DND-41 (cell line): ENCODE measurements at regions not wholly inside any gene's neighbourhood (a gene's known extent, or its start where the extent isn't known, plus 50 kb on each side); places are given as distances from the start of the nearest gene placed in this dataset.

ENCODE experiments used
- ATAC-seq: fragments of 200-7000 bp; cut with Tn5 transposase; 3 replicates; pipeline ENCODE4 v1.9.1; 2021; ENCODE audit warnings: low read depth; ENCODE audit not compliant: insufficient read depth
- DNase-seq: peaks from one replicate; pipeline ENCODE4 v3.0.0-alpha.2; 2020
- H2AFZ ChIP-seq: 2 replicates; pipeline ENCODE4 v1.6.0; 2012; ENCODE audit warnings: low read depth, low read length
- H3K27ac ChIP-seq: 2 replicates; pipeline ENCODE4 v1.5.1; 2012; ENCODE audit warnings: low read length, inconsistent platforms
- H3K27me3 ChIP-seq: fragments of 200-600 bp; sonication (generic); 2 replicates; pipeline ENCODE4 v1.6.0; 2012; ENCODE audit warnings: low read length, mild to moderate bottlenecking, inconsistent platforms; ENCODE audit not compliant: insufficient read depth, poor library complexity
- H3K36me3 ChIP-seq: 2 replicates; pipeline ENCODE4 v1.5.1; 2012; ENCODE audit warnings: low read length, inconsistent platforms; ENCODE audit not compliant: insufficient read depth
- H3K4me1 ChIP-seq: 2 replicates; pipeline ENCODE4 v1.5.1; 2012; ENCODE audit warnings: mild to moderate bottlenecking, low read length; ENCODE audit not compliant: insufficient read depth
- H3K4me2 ChIP-seq: 2 replicates; pipeline ENCODE4 v1.6.0; 2012; ENCODE audit warnings: mild to moderate bottlenecking, moderate library complexity, low read length, inconsistent platforms; ENCODE audit not compliant: insufficient read depth
- H3K4me3 ChIP-seq, 2 experiments: fragments of 200-600 bp in 1 of 2; shearing (Covaris generic) in 1 of 2; 2 replicates each; pipeline ENCODE4 v1.5.1; 2012 to 2016; ENCODE audit warnings: inconsistent platforms in 2 of 2, low read length in 2 of 2, mild to moderate bottlenecking in 2 of 2, low read depth in 1 of 2, moderate library complexity in 1 of 2
- H3K79me2 ChIP-seq: 2 replicates; pipeline ENCODE4 v1.6.0; 2012; ENCODE audit warnings: low read length, inconsistent platforms; ENCODE audit not compliant: insufficient read depth
- H3K9ac ChIP-seq: 2 replicates; pipeline ENCODE4 v1.6.0; 2012; ENCODE audit warnings: low read depth, mild to moderate bottlenecking, inconsistent platforms, low read length, moderate library complexity
- H3K9me3 ChIP-seq: 2 replicates; pipeline ENCODE4 v1.5.1; 2012; ENCODE audit warnings: low read length, moderate library complexity, mild to moderate bottlenecking, inconsistent platforms; ENCODE audit not compliant: insufficient read depth, severe bottlenecking
- H4K20me1 ChIP-seq: 2 replicates; pipeline ENCODE4 v1.6.0; 2012; ENCODE audit warnings: low read length; ENCODE audit not compliant: insufficient read depth
- CTCF ChIP-seq: IDR thresholded peaks from 2 replicates; pipeline ENCODE4 v1.5.1; 2012; ENCODE audit warnings: borderline replicate concordance, low read length, moderate library complexity, mild to moderate bottlenecking; ENCODE audit not compliant: poor library complexity, severe bottlenecking; ENCODE audit errors: extremely low read depth
- EZH2 ChIP-seq: IDR thresholded peaks from 3 replicates; pipeline ENCODE4 v1.6.1; 2012; ENCODE audit warnings: borderline replicate concordance, low read depth, mild to moderate bottlenecking, moderate library complexity, low read length, inconsistent platforms; ENCODE audit not compliant: severe bottlenecking

DNA sequence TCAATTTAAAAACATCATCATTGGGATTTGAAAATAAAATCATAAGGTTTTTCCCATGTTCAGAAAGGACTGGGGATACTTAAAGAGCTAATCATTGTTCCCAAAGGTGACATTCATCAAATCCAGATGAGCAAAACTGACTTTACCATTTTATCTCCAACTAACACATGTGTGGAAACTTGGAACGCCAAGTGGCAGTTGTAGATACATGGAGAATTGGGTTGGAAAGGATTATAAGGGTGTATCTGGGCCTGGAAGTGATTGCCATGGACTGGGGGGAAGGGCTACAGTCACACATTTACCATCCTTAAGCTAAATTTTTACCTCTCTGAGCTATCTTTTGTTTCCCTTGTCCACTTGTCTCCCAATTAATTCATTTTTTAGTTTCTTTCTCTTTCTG, 203.4 kb downstream of the SLC39A8 start:
- Histone ChIP-seq H3K9ac (no peak overlapping the region), H3K4me3 (no peak overlapping the region), H3K4me2 (no peak overlapping the region), H3K27ac (no peak overlapping the region), H2AFZ (no peak overlapping the region), H3K27me3 (no peaks in the 10 kb centered on the region), H3K4me1 (no peaks in the 10 kb centered on the region), H3K36me3 (no peaks in the 10 kb centered on the region), H4K20me1 (no peaks in the 10 kb centered on the region), H3K79me2 (no peaks in the 10 kb centered on the region), H3K9me3 (no peaks in the 10 kb centered on the region)
- DNase-seq (no peak), ATAC-seq (no peak)
- no peak for TF ChIP-seq EZH2
- no peak for TF ChIP-seq CTCF

DNA sequence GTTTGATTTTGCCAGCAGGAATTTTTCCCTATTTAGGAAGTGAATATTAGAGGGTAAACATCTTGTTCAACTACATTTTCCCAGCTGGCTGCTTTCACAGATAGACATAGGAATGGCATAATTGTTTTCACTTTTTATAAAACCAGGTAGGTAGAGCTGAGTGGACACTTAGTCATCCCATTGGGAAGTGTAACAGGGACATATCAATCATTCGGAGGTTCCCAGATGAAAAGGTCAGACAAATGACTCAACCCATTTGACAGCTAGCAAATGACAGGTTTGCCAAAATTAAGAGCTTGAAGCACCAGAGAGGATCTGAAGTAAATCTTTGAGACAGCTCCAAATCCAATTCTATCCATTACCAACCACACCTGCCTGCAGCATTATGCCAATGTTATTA, 205.3 kb downstream of the SLC39A8 start:
- no peaks in the 10 kb centered on the region for H3K79me2 ChIP-seq
- no peak overlapping the region for H3K9ac ChIP-seq
- no peaks in the 10 kb centered on the region for H3K36me3 ChIP-seq
- no peaks in the 10 kb centered on the region for H3K4me1 ChIP-seq
- no peak overlapping the region for H3K4me2 ChIP-seq
- no peak for TF ChIP-seq EZH2
- no peak for TF ChIP-seq CTCF
- no peaks in the 10 kb centered on the region for H3K27me3 ChIP-seq
- no peaks in the 10 kb centered on the region for H3K9me3 ChIP-seq
- ATAC-seq (no peak), DNase-seq (no peak)
- H4K20me1 ChIP-seq, result no peaks in the 10 kb centered on the region
- no peak overlapping the region for H2AFZ ChIP-seq
- no peak overlapping the region for H3K27ac ChIP-seq
- H3K4me3 ChIP-seq, result no peak overlapping the region

DNA sequence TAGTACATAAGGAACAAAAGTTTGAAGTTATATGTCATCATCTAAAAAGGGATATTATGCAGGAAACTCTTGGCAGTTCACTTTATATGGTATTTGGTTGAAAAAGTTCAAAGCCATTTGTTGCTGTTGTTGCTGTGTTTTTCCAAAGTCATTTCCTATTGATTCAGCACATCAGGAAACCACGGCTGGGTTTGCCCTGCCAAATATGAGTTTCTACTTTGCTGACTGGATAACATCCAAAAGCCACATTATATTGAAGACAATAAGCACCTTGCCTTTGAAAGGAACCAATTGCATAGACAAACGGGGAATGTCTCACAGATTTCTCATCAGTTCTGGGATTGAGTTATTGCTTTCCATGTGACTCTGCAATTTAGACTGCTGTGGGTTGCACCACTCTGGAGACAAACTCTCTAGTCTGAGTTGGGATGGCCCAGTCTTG, 206.1 kb downstream of the SLC39A8 start:
- no peak for TF ChIP-seq CTCF
- no peak for TF ChIP-seq EZH2
- Histone ChIP-seq H3K9ac (no peak overlapping the region), H3K27ac (no peak overlapping the region), H3K4me1 (no peaks in the 10 kb centered on the region), H4K20me1 (no peaks in the 10 kb centered on the region), H3K27me3 (no peaks in the 10 kb centered on the region), H3K4me3 (no peak overlapping the region), H3K4me2 (no peak overlapping the region), H2AFZ (no peak overlapping the region), H3K79me2 (no peaks in the 10 kb centered on the region), H3K9me3 (no peaks in the 10 kb centered on the region), H3K36me3 (no peaks in the 10 kb centered on the region)
- ATAC-seq (no peak), DNase-seq (no peak)

GRCh38 chr4:102137217-102137616, 208.1 kb downstream of the SLC39A8 start:
- Histone ChIP-seq H3K27me3 (no peaks in the 10 kb centered on the region), H3K9me3 (no peaks in the 10 kb centered on the region), H3K4me1 (no peaks in the 10 kb centered on the region), H3K4me3 (no peak overlapping the region), H3K79me2 (no peaks in the 10 kb centered on the region), H2AFZ (no peak overlapping the region), H3K27ac (no peak overlapping the region), H3K36me3 (no peaks in the 10 kb centered on the region), H3K9ac (no peak overlapping the region), H4K20me1 (no peaks in the 10 kb centered on the region), H3K4me2 (no peak overlapping the region)
- DNase-seq, result no peak
- no peak for ATAC-seq
- no peak for TF ChIP-seq EZH2
- no peak for TF ChIP-seq CTCF
